HK-2 (cell line): ENCODE measurements at regions not wholly inside any gene's neighbourhood (a gene's known extent, or its start where the extent isn't known, plus 50 kb on each side); places are given as distances from the start of the nearest gene placed in this dataset.

Source experiments
- DNase-seq: peaks from one replicate; pipeline ENCODE4 v3.0.0-alpha.2; 2018; ENCODE audit not compliant: unreplicated experiment

DNA sequence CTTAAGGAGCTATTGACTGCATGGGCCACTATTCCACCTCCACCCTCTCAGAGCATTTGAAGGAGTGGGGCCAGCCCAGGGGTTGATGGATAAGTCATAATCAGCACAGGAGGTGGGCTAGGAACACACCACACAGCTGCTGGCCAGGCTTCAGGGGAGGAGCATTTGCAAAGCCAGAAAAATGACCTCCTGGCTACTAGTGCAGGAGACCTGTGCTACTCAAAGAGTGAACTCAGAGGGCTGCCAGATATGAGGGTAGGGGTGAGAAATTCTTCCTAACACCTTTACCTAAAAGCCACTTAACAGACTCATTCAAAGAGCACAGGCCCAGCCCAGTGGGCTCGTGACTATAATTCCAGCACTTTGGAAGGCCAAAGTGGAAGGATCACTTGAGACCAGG lies 210.8 kb downstream of the TBXT start:
- DNase-seq, result no peak

DNA sequence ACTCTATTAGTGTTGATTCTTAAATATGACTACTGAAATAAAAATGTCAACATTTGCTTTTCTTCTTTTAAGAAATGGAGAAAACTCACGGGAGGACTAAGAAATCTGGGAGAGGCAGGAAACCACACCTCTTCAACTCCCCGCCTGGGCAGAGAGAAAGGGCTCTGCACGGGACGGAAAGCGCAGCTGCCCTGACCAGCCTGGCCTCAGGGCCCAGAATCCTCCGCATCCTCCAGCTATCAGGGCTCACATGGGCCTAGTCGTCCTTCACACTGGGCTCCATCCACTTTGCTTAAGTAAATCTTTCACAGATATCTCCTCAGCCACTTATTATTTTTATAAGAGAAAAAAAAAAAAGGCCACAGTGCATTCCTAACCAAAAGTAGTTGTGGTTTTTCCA lies 215.1 kb downstream of the TBXT start:
- no peak for DNase-seq

DNA sequence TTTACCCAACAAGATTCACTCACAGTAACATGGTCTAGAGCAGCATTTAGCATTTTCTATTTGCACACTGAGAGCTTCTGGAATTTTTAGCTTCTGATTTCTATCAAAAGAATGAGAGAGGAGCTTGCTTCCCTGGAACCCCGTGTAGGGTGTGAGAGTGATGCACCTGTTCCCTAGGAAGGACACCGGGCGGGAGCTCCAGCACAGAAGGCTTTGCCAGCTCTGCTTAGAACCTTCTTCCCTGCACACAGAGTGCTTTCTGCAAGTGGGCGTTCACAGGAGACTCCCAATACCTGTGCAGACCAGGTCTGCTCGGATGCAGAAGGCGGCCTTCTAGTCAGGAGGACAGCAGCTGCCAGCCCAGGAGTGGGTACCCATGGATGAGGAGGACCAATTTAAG lies 217.3 kb downstream of the TBXT start:
- DNase-seq, result no peak

DNA sequence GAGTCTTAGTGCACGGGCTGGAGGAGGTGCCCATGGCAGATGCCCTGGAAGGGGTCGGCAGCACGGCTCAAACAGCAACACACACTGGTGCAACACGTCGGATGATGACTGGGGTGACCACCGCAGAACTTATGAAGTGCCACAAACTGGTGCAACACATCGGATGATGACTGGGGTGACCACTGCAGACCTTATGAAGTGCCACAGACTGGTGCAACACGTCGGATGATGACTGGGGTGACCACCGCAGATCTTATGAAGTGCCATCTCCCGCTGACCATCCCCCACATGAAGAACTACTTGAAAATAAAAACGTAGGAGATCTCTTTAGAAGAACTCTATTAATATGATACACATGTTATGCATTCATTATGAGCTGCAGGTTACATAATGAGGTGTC lies 218.3 kb downstream of the TBXT start:
- DNase-seq, result no peak

DNA sequence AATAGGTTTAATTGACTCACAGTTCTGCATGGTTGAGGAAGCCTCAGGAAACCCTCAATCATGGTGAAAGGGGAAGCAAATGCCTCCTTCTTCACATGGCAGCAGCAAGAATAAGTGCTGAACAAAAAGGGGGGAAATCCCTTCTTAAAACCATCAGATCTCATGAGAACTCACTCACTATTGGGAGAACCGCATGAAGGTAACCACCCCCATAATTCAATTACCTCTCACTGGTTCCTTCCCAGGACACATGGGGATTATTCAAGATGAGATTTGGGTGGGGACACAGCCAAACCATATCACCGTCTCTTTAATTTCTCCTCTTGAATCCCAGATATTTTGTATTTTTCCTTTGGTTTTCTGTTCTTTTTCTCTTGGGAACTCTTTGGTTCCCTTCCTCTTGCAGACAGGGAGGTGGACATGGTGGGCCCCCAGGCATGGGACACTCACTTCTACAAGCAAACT lies 223.6 kb downstream of the TBXT start:
- DNase-seq, result no peak

DNA sequence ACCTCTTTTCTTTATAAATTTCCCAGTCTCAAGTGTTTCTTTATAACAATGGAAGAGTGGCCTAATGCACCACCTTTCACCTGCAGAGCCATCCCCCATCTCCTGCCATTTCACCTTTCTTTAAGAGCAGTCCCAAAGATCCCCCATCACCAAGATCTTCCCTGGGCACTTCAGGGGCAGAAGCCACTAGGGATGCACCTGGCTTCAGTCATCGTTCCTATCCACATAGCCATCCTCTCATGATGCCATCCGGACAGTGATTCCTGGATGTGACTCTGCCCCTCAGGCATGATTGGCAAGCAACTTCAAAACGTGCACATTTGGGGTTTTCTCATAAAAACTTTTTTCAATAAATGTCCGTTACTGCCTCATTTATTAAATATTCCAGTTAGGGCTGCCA lies 225.9 kb downstream of the TBXT start:
- no peak for DNase-seq

DNA sequence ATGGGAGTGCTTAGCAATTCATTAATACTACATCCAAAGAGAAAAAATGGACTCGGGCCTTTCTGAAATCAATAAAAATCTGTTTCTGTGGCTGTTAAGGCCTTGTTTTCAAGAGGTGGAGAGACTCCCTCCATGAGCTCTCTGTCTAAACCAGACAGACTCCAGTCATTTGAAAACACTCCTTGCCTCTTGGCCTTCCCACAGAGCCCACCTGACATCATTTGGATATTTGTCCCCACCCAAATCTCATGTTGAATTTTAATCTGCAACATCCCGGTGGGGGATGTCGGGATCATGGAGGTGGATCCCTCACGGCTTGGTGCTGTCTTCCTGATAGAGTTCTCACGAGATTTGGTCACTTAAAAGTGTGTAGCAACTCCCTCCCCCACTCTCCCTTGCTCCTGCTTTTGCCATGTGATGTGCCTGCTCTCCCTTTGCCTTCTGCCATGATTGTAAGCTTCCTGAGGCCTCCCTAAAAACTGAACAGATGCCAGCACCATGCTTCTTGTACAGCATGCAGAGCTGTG lies 226.3 kb downstream of the TBXT start:
- DNase-seq, result no peak

DNA sequence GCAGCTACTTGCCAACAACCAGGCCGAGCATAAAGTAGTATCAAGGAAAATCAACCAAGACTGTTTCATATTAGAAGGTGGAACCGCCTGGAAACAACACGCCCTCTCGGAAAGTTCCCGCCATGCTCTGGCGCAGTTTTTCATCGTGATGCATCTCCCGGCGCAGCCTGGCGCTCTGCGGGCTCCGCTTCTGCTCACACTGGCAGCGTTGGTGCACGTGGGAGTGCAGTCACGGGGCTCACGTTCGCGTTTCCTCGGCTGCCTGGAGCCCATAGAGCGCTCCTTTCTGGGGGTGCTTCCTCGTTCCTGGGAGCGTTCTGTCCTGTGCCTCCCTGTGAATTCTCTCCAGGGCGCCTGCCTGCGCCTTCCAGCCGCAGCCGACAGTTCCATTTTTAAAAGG lies 227.3 kb downstream of the TBXT start:
- no peak for DNase-seq

DNA sequence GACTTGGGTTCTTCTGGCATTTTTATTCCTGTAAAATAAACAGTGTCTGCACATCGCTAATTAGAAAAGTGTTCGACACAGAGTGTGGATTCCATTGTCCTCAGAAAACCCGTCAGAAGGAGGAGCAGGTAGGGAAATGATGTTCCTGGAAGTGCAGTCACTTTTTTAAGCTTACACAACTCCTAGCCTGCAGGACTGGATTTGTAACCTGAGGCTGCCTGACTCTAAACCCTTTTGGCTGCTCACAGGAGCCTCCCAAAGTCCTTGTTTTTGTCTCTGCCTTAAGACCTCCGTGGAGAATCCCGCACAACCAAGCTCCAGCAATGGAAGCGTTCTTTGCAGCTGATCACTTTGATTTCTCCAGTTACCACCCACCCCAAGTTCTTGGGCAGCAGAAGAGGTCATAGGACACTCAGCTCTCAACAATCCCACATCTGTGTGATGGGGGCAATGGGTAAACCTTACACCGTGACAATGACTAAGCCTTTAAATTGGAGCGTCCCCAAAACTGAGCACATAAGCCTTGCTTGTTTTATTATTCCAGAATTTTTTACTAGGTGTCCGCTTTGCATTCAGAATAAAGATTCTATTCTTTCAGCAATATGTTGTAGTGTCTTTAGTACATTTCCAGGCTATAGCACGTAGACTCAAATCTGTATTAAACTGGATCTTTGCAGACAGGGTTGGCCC lies 227.9 kb downstream of the TBXT start:
- no peak for DNase-seq

DNA sequence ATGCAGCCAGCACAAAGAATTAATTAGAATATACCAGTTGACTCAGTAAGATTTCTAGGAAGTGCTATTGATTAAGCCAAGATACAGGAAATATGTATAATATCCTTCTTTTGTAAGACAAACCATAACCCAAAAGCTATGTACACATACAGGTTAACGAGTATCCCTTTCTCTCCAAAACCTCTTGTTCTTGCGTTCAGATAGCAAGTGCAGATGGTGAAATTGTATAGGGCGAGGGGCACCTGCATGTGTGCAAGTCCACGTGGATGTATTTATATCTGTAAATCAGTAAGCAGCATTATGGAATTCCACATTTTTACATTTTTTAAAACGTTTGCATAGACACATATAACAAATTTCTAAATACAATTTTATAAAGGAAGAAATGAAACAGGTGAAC lies 228.6 kb downstream of the TBXT start:
- no peak for DNase-seq

DNA sequence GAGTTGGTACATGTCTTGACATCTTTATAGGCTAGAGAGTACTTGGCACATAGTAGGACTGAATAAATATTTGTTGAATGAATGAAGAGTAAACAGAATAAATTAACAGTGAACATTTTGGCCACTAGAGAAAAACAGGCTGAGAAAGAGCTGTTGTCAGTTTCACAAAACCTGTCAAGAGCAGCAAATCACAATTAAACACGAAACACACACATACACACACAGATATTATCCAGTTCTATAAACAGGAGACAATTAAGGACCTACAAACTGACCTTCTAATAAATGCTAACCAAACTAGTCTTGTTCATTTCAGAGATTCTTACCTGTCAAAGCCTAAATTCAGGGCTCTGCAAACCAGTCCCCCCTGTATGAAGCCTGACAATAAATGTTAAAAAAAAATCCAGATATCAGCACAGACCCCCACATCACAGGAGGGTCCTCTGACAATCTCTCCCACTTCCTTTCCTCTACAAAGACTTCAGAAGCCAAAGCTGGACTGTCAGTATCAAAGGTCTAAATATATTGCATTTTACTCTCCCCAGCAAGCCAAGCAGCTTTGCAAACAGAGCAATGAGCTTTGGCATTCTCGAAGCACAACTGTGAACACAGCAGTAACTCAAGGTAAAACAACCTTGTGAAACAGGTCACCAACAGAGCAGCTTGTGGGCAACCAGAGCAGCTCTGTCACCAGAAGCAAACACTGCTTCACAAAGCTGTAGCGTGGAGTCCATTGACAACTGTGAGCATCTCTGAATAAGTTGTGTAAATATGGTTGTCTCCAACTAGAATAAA lies 229.9 kb downstream of the TBXT start:
- no peak for DNase-seq

DNA sequence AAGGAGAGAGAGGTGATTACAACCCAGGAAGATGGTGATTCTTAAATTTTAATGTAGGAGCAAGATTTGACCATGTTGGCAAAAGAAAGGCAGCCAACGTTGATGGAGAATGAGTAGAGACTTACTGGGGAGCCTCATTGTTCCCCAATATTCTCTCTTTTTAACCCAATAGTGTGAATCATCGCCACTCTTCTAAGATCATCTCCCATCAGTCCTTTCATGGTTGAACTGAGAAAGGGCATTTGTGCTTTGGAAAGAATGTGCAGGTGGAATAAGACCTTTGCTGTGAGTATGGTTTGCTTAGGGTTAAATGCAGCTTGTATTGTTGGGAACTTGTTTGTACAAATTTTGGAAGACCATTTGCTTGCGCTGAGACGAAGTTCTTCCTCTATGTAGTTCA lies 231.0 kb downstream of the TBXT start:
- DNase-seq, result no peak

DNA sequence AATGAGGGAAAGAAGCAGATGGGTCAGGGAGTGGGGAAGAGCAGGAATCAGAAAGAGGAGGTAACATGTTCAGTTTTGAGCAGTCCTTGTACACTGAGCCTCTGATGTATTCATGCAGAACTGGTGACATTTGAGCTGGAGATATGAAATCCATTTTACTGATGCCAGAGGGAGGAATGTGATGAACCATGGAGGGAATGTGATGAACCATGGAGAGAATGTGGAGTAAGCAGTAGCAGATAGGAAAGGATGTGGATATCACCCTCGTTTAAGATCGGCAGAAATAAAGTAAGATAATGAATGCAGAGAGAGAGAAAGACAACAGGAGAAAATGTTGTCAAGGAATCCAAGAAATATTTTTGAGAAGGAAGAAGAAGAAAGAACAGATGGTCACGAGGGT lies 231.6 kb downstream of the TBXT start:
- DNase-seq, result no peak

DNA sequence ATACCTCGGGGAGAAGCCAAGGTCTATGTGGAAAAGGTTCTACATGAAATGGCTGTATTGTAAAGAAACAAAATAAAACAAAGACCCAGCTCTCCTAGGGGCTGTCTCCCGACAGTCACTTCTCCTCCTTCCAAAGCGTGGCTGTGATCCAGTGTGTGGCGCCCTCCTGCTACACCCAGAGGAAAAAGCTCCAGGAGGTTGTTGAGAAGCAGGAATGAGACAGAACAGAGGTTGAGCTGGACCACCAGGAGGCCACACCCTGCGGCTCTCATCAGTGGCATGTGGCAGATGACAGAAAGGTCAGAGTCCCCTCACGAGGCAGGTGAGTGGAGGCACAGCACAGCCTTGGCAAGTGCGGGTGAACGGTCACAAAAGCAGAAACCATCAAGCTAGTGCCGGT lies 236.0 kb downstream of the TBXT start:
- no peak for DNase-seq

DNA sequence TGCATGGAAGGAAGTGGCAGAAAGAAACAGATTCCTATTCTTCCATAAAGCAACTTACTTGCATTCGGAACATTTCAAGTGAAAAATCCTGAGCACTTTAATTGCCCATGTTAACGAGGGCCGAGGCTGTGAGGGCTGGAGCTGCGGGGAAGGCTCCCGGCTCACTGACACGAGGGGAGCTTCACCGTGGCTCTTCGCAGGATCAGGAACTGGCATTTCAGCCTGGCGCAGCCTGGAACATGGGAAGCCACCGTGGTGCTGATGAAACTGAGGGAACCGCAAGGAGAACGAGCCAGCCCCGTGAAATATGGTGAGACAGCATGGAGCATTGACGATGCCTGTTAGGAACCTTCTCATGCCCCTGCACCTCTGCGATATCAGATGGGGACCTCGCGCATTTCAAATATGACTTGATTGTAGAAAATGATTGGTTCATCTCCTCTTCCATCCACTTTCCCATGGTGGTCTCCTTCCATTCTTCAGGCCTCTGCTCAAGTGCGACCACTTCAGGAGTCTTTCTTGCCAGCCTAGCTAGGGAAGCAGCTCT lies 236.9 kb downstream of the TBXT start:
- DNase-seq, result no peak

DNA sequence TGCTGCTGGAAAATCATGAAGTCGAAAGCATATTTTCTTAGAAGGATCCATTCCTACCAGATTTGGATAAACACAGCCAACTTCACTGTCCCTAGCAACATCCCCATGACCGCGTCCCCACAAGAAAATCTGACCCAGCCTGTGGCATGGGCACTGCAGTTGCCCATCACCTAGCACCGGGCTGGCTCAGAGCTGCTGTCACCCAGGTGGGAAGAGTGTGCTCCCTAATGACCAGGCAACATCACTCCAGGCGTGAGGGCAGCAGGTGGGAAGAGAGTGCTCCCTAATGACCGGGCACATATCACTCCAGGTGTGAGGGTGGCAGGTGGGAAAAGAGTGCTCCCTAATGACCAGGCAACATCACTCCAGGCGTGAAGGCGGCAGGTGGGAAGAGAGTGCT lies 238.0 kb downstream of the TBXT start:
- DNase-seq, result no peak

DNA sequence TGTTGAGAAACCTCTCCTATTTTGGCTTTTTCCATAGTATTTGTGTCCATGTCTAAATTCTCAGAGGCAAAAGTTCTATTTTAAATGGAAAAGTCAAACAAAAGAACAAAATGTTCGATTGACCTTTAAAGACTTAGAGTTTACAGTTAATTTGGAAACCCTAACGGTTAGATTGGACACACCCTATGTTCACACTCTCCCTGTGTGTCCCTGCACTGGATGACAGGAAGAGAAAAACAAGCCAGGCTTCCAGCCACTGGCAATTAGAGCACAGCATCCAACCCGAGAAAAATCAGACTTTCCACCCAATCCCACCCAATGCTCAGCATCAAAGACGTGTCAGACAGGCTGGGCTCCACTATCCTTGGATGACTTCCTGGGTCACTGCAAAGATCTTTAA lies 241.3 kb downstream of the TBXT start:
- no peak for DNase-seq

DNA sequence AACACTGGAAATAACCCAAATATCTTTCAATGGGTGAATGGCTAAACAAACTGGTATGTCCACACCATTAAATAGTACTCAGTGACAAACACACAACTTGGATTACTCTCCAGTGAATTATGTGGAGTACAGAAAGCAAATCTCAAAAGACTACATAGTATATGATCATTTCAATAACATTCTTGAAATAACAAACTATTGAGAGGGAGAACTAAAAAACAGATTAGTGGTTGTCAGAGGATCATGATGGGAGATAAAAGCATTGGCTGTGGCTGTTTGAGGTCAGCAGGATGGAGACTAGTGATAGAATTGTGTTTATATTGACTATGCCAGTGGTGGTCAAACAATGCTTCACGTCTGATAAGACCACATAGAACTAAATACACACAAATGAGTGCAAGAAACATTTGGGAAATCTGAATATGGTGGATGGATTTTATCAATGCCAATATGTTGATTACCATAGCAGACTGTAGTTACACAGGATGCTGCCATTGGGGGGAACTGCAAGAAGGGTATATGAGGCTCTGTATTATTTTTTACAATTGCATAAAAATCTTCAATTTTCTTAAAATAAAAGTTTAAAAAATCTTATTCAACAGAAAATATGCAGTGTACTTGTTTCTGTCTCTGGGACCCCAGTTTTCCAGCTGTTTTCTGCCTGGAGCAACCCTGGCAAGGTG lies 242.0 kb downstream of the TBXT start:
- no peak for DNase-seq

DNA sequence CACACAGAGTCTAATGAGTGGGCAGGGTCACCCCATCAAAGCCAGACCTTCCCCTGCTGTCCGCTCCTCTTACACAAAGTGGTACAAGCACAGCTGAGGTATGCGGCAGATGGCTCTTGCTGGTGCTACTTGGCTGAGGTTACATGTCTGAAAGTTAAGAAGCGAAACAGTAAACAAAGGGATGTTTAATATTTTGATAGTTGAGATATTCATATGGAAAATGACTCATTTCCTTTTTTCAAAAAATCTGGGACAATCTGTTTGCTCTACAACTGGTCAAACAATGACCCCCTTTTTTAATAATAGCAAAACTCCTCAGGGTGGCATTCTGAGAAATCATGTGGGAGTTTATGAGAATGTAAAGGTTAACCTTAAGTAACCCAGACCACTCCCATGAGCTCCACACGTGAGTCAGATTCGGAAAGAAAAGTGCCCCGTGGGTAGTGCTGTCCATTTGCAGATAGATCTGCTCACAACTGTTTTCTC lies 245.3 kb downstream of the TBXT start:
- no peak for DNase-seq

DNA sequence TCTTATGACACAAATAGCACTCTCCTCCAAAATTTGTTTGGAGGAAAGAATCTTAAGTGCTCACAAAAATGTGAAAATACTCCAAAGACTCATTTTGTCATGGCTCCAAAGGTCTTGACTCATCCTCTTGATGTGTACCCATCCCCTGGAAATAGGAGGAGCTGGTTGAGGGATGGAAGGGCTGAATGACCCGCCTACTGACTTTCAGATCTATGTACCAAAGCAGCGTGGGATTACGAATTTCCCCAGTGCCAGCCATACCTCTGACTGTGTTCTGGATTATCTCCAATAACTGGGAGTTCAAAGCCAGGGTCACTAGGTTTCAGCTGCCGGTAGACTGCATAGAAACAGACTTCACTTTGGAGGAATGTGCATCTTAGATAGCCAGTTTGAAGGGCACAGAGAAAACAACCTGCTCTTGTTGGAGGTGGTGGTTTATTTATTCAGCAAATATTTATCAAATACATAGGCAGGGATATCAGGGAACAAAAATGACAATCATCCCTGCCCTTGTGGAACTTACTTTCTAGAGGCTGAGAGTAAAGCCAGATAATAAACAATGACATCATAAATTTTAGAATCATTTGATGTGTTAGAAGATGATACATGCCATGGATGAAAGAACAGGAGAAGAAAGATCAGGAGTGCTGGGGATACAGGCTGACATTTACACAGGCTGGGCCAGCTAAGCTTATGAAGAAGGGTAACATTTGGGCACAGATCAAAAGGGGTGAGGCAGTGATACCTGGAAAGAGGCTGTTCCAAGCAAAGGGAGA lies 246.6 kb downstream of the TBXT start:
- DNase-seq, result no peak

DNA sequence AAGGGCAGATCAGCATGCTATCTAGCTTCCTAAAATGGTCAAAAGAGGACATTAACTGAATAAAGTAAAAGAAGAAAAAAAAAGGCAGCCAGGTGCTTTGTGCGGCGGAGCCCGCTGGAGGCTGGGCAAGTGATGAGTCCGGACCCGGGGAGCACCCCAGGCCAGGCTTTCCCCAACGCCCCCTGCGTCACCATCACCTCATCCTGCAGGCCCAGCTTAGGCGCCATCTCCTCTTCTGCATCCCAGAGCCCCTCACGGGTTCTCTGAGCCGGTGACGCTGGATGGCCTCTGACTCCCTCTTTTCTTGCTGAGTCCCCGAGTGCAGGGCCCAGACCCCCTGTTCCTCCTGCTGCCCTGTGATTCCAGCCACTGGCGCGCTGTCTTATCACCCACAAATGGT lies 250.1 kb downstream of the TBXT start:
- no peak for DNase-seq
